Tibial nerve (tissue), 4 donors: ENCODE measurements at regions not wholly inside any gene's neighbourhood (a gene's known extent, or its start where the extent isn't known, plus 50 kb on each side); places are given as distances from the start of the nearest gene placed in this dataset.

ENCODE experiments used
- DNase-seq, 2 donors: peaks; one replicate each; pipeline ENCODE4 v3.0.0-alpha.2; 2019; ENCODE audit warnings: low spot score in 2 of 2
- H3K27ac ChIP-seq, 4 donors: fragments of 200-600 bp; sonication (generic) in 3 of 4; one replicate each; pipeline ENCODE4 v1.5.1; 2017 to 2019; ENCODE audit warnings: mild to moderate bottlenecking in 1 of 4
- H3K27me3 ChIP-seq, 2 donors: fragments of 200-600 bp; sonication (generic) in 1 of 2; one replicate each; pipeline versions ENCODE4 v1.5.1 to v1.6.0; 2017 to 2019
- H3K36me3 ChIP-seq, 3 donors: fragments of 200-600 bp; sonication (generic); one replicate each; pipeline ENCODE4 v1.5.1; 2018 to 2019
- H3K4me1 ChIP-seq, 4 donors: fragments of 200-600 bp; sonication (generic) in 3 of 4; one replicate each; pipeline ENCODE4 v1.5.1; 2017 to 2019
- H3K4me3 ChIP-seq, 4 donors: fragments of 200-600 bp; sonication (generic) in 3 of 4; one replicate each; pipeline ENCODE4 v1.5.1; 2017 to 2019; ENCODE audit warnings: mild to moderate bottlenecking in 1 of 4, moderate library complexity in 1 of 4
- H3K9me3 ChIP-seq, 4 donors: fragments of 200-600 bp; sonication (generic) in 3 of 4; one replicate each; pipeline ENCODE4 v1.5.1; 2017 to 2019
- CTCF ChIP-seq, 5 experiments: fragments of 200-600 bp in 3 of 5; fragments of 450-650 bp in 2 of 5; sonication (generic) in 3 of 5; IDR thresholded peaks; one replicate each; pipeline ENCODE4 v1.5.1; 2016 to 2019; ENCODE audit warnings: antibody characterized with exemption in 5 of 5, mild to moderate bottlenecking in 3 of 5, moderate library complexity in 2 of 5
- EP300 ChIP-seq, 2 donors: sonication (generic); formaldehyde crosslinking; IDR thresholded peaks; one replicate each; pipeline ENCODE4 v1.6.1; 2017; ENCODE audit warnings: antibody characterized with exemption in 2 of 2, mild to moderate bottlenecking in 1 of 2
- POLR2A ChIP-seq, 2 donors: fragments of 450-650 bp; IDR thresholded peaks; one replicate each; pipeline ENCODE4 v1.6.1; 2017; ENCODE audit warnings: antibody characterized with exemption in 2 of 2, mild to moderate bottlenecking in 2 of 2, moderate library complexity in 2 of 2
- WGBS, 2 donors: methylation state at CpG; one replicate each; pipeline ENCODE4 v1.1.5; 2018; 5-methylcytosine and 5-hydroxymethylcytosine counted together

- Histone ChIP-seq H3K4me3 (no peak overlapping the region), H3K4me1 (peaks cover 0 to 14% (median 0%) of the 10 kb centered on the region in 4 donors), H3K27me3 (no peaks in the 10 kb centered on the region), H3K9me3 (no peaks in the 10 kb centered on the region), H3K36me3 (no peaks in the 10 kb centered on the region), H3K27ac (peak overlapping the region in 1 of 4 donors; percentile 44)
- TF ChIP-seq CTCF (IDR thresholded peaks at IDR 0.05), result no peak
- TF ChIP-seq POLR2A (IDR thresholded peaks at IDR 0.05), result no peak
- no peak for TF ChIP-seq EP300 (IDR thresholded peaks at IDR 0.05)
- no peak for DNase-seq
These were observed 639.7 kb downstream of the NR4A2 start for GRCh38 chr2:155692856-155693255.

- Histone ChIP-seq H3K9me3 (no peaks in the 10 kb centered on the region), H3K27ac (peak overlapping the region in 3 of 4 donors; percentile 5 to 44 (median 28)), H3K36me3 (no peaks in the 10 kb centered on the region), H3K4me1 (peaks cover 0 to 14% (median 0%) of the 10 kb centered on the region in 4 donors), H3K27me3 (no peaks in the 10 kb centered on the region), H3K4me3 (no peak overlapping the region)
- DNase-seq, result no peak
- no peak for TF ChIP-seq EP300 (IDR thresholded peaks at IDR 0.05)
- TF ChIP-seq POLR2A (IDR thresholded peaks at IDR 0.05), result no peak
- TF ChIP-seq CTCF (IDR thresholded peaks at IDR 0.05), result no peak
These were observed 640.4 kb downstream of the NR4A2 start for GRCh38 chr2:155692106-155692505.

- DNase-seq, result no peak
- Histone ChIP-seq H3K36me3 (no peaks in the 10 kb centered on the region), H3K27me3 (no peaks in the 10 kb centered on the region), H3K4me3 (no peak overlapping the region), H3K27ac (peak overlapping the region in 2 of 4 donors; percentile 32 to 44), H3K4me1 (peaks cover 0 to 14% (median 0%) of the 10 kb centered on the region in 4 donors), H3K9me3 (no peaks in the 10 kb centered on the region)
- 50 to 51% methylated on average over 2 of the region's 2 CpGs for WGBS, 2 donors
- TF ChIP-seq EP300 (IDR thresholded peaks at IDR 0.05) (peak in 1 of 2 donors; percentile 19), POLR2A (IDR thresholded peaks at IDR 0.05) (no peak), CTCF (IDR thresholded peaks at IDR 0.05) (no peak)
These were observed 641.7 kb downstream of the NR4A2 start for GRCh38 chr2:155690785-155691184.

- H3K9me3 ChIP-seq, result no peaks in the 10 kb centered on the region
- H3K4me1 ChIP-seq, result peaks cover 0 to 14% (median 0%) of the 10 kb centered on the region in 4 donors
- no peak for DNase-seq
- H3K27ac ChIP-seq, result peak overlapping the region in 3 of 4 donors; percentile 6 to 44 (median 32)
- H3K4me3 ChIP-seq, result no peak overlapping the region
- TF ChIP-seq CTCF (IDR thresholded peaks at IDR 0.05), result no peak
- TF ChIP-seq EP300 (IDR thresholded peaks at IDR 0.05), result no peak
- TF ChIP-seq POLR2A (IDR thresholded peaks at IDR 0.05), result no peak
- no peaks in the 10 kb centered on the region for H3K27me3 ChIP-seq
- WGBS, 2 donors, result 27 to 32% methylated on average over 4 of the region's 4 CpGs
- no peaks in the 10 kb centered on the region for H3K36me3 ChIP-seq
These were observed 642.7 kb downstream of the NR4A2 start for GRCh38 chr2:155689791-155690190.

- Histone ChIP-seq H3K27ac (no peak overlapping the region), H3K4me3 (no peak overlapping the region), H3K9me3 (no peaks in the 10 kb centered on the region), H3K27me3 (no peaks in the 10 kb centered on the region), H3K36me3 (no peaks in the 10 kb centered on the region), H3K4me1 (no peaks in the 10 kb centered on the region)
- no peak for TF ChIP-seq CTCF (IDR thresholded peaks at IDR 0.05)
- no peak for TF ChIP-seq EP300 (IDR thresholded peaks at IDR 0.05)
- TF ChIP-seq POLR2A (IDR thresholded peaks at IDR 0.05), result no peak
- 76 to 91% methylated on average over 1 of the region's 1 CpG for WGBS, 2 donors
- DNase-seq, result no peak
These were observed 645.3 kb downstream of the NR4A2 start for GRCh38 chr2:155687181-155687580.
